ENCODE measurements at regions not wholly inside any gene's neighbourhood (a gene's known extent, or its start where the extent isn't known, plus 50 kb on each side); places are given as distances from the start of the nearest gene placed in this dataset.
A peak's percentile ranks its signal among the peaks of the same experiment; 100 is the strongest.

DNA sequence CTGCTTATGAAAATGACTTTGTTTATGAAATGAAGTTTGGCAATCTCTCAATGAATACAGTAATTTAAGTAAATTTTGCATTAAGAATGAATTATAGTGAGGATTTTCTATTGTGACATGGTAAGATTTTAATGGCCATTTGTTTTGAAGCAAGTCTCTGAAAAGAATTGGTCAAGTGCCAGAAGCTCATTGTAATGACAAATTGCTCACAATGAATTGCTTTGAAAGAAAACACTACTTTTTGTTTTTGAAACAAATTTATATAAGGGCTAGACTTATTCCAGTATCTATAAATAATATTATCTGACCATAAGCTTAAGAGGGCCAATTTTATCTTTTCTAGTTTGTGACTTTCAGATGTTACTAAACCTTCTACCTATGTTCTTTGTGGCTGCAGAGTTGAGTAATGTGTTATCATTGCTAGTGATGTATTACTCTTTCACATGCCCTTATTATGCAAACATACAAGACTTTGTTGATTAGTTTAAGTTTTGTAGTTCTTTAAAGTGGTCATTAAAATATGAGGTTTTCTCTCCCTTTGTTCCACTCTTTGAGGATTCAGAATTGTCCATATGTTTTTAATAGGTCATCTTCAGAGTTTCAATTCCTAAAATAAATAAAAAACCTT lies 93.0 kb upstream of the ZNF608 start:
- no peak for DNase-seq

DNA sequence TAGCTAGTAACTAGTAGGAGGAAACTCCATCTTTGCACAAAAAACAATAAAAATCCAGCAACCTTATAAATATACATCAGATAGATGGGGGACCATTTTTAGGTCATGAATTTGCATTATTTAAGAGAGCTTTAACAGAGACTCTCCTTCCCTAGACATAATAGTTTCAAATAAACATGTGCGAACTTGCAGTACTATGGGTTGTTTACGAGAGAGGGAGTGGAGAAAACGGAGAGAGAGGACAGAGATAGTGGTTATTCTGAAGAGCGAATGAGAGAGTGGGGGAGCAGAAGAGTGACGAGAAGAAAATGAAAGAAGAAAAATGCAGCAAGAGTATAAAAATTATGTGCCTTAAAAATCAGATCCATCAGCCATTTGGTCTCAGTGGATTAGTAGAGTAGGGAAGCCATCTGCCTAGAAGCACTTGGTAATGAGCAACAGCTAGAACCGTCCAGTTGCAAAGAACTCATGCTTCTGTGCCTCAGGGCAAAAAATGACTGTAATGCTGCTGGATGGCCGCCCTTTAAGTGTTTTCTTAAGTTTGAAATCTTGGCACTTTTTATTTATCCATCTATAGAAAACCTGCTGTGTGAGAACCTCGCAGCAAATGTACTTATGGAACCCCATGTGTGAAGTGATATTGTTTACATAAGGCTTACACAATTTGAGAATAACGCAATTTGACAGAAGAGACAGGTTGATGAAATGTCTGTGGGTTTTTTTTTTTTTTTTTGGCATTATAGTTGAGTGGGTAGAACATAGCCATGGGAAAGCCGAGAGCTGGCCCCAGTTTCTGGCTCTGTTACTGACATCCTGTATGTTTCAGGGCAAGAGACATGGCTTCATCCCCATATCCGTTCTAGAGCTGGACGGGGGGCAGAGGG lies 95.6 kb upstream of the ZNF608 start:
- no peak for DNase-seq

GRCh38 chr5:124842725-124843595 lies 96.5 kb upstream of the ZNF608 start:
- no peak for DNase-seq

DNA sequence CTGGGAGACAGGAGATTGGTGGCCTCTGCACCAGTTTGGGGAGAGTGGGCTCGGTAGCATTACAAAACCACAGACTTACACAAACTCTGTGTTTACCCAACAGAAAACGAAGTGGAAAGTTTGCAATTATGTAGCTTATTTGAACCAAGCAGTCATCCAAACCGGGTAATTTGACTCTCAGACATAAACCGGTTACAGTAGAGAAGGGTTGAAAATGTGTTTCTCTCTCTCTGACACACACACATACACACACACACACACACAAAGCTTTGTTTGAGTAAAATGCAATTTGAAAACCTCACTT lies 97.1 kb upstream of the ZNF608 start:
- DNase-seq: no peak

- no peak for DNase-seq
Observed at GRCh38 chr5:124844371-124844920, 98.0 kb upstream of the ZNF608 start.

GRCh38 chr5:124847907-124848306 lies 101.5 kb upstream of the ZNF608 start:
- DNase-seq: no peak

- no peak for DNase-seq
Observed at GRCh38 chr5:124849774-124850173, 103.3 kb upstream of the ZNF608 start.

- no peak for DNase-seq
Observed at GRCh38 chr5:124856726-124857125, 110.3 kb upstream of the ZNF608 start.

DNA sequence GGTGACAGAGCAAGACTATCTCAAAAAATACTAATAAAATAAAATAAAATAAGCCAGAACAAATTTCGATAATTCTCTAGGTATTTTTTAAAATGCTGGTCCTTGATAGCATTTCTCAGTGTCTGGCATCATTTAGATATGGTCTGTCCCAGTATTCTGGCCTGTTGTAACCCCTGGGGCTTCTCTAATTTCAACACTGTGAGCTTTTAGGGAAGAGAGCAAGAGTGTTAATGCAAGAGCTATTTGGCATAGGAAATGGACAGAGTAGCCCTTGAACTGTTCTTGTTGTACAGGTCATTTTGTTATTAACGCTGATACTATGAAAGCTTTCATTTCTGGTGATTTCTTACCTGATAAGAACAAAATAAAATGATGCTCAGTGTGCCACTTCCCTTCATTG lies 112.2 kb upstream of the ZNF608 start:
- DNase-seq: no peak

DNA sequence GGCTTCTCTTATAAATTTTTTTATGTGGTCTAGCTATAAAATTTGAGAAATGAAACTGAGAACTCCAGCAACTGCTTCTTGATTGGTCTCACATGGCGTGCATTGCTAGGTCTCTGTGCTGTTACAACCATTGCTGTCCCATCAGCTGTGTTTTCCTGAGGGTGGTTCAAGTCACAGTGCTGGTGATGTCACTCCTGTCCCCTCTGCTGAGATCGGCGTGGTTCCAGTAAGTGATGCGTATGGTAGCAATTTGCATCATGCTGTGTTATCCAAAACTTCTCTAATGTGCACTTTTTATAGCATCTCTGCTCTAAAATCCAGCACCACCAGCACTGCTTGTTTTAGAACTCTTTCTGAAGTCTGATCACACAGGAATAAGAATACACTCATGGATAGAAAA lies 112.6 kb upstream of the ZNF608 start:
- DNase-seq: peak; percentile 44

DNA sequence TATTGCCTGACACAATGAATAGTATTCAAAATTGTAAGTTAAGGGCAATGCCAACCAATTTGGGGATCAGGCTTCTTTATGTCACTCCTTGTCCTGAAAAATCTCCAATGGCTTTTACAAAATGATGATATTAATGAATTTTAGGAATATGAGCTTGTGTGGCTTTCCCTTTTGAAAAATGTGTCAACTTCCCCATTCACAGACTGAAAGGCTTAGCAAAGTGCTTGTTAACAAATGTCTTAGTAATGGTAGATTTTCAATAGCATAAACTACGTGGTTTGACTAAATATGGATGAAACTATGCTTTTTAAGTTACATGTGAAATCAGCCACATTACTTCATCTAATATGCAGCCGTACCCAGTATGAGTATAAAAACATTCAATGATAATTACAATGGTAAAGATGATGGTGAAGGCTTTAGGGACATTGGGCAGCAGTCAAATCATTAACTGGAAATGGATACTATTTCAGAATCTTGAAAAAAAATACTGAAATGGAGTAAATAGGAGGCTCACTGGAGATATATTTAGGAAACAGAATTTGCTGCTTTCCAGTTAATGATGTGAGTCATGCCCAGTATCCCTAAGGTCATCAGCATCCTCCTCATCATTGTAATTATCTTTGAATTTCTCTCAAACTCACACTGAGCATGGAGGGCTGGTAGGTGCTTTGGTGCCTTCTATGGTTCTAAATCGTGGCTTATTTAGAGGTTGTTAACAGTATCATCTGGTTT lies 113.3 kb upstream of the ZNF608 start:
- no peak for DNase-seq

- no peak for DNase-seq
Observed at GRCh38 chr5:124860291-124860655, 113.8 kb upstream of the ZNF608 start.

DNA sequence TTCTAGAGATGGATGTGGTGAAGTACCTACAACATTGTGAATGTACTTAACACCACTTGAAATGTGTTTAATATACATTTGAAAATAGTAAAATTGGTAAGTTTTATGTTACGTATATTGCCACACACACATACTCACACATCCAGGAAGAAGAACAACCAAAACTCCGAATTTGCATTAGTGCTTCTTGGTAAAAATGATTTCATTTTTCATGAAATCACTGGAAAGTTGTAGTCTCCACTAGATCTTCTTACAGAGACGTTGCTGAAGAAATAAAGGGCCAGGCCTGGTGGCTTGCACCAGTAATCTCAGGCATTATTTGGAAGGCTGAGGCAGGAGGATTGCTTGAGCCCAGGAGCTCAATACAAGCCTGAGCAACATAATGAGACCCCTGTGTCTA lies 118.6 kb upstream of the ZNF608 start:
- no peak for DNase-seq

DNA sequence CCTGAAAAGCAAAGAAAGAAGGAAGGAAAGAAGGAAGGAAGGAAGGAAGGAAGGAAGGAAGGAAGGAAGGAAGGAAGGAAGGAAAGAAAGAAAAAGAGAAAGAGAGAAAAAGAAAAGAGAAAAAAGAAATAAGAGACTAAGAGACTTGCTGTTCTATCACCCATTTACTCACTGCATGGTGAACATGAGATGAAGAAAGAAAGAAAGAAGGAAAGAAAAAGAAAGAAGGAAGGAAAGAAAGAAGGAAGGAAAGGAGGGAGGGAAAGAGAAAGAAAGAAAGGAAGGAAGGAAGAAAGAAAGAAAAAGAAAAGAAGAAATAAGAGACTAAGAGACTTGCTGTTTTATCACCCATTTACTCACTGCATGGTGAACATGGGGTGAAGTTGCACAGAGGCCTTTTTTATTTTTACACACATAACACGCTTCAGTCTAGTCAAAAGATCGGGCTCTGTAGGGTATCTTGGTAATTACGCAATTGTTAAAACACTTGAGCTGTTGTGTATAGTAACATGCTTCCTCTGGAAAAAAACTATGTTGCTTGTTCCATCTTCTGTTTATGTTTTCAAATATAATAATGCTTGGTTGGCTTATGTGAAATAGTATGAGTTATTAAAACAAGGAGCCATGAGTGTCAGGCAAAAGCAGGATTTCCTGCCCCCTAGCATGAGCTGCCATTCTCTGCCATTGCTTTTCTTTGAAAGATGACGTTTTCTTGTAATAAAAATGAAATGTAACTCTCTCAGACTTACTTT lies 119.3 kb upstream of the ZNF608 start:
- DNase-seq: no peak

- DNase-seq: no peak
Observed at GRCh38 chr5:124866355-124867136, 120.1 kb upstream of the ZNF608 start.

DNA sequence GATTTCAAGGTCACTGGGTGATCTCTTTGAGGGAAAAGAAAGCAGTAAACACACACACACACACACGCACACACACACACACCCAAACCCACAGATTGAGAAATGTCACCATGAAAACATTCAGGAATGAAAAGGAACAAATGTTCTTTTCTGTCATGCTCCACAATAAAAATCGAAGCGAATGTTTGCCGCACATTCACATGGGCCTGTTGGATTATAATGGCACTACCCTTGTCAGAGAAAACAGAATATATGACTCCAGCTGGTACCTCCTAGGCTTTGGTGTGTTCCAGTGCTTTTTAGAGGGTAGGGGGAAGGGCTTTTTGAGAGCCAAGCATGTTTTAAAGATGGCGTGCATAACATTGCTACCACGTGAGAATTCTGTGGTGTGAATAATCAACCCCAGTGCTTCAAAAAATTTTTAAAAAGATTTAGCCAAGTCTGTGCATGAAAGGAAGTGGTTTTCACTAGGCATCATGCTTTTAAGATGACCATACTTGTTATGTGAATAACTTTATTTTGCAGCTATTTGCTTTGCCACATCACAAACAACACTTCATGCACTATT lies 120.8 kb upstream of the ZNF608 start:
- DNase-seq: no peak

- no peak for DNase-seq
Observed at GRCh38 chr5:124868676-124869075, 122.2 kb upstream of the ZNF608 start.

DNA sequence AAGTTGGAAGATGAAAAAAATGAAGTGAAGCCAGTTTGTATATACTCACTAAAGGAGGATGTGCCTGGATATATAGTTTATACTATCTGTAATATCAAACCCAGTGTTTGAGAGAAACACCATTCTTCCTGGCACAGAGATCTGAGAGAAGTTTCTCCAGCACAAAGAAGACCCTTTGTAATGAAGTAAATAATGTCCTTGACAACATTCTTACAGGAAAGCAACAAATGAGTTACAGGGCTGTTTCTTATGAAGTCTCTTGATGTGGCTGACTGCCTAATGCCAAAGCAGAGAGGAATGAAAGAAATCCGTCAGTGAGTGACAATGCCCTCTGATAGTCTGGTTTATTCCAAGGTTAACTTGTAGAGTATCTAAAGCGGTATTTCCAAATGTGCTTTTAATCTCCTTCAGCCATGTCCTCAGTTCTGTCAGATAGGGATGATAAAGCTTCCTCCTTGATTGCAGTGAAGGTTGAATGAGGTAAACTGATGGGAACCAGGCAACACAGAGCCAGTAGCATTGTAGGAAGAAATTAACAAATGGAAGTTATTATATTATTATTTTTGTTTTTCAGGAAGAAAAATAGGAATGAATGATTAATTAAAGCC lies 123.1 kb upstream of the ZNF608 start:
- no peak for DNase-seq

GRCh38 chr5:124870070-124870469 lies 123.6 kb upstream of the ZNF608 start:
- DNase-seq: no peak
